NCI-H446 (cell line): ENCODE measurements at regions not wholly inside any gene's neighbourhood (a gene's known extent, or its start where the extent isn't known, plus 50 kb on each side); places are given as distances from the start of the nearest gene placed in this dataset.
"Not testable (repeated sequence)": the region's sequence is repeated elsewhere in the genome, so short reads cannot be mapped to it uniquely, and the experiment has no call there.

Experiments used
- DNase-seq, 2 experiments: peaks; one replicate each; lab custom pipeline; 2025; lab: John Stamatoyannopoulos, UW

DNA sequence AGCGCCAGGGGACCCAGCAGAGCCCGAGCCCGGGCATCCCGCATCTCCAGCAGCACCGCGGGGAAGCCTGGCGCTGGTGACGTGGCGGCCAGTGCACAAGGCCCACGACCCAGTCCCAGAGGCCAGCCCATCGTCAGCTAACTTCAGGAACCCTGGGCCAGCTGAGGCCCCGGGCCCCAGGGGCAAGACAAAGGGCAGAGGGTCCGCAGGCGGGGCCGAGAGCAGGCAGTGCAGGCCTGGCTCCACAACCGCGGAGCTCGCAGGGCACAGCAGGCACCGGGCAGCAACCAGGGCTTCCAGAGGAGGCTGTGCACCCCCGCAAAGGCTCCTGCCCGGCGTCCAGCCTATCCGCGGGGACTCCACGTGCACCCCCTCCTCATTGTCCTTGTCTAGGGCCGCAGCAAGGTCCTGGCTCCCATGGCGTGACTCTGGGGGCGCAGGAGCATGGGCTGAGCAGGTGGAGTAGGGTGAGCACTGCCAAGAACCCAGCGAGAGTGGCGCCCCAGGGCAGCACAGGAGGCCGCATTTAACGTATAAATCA, 352.5 kb downstream of the KCNJ18 start:
- not testable (repeated sequence) for DNase-seq

DNA sequence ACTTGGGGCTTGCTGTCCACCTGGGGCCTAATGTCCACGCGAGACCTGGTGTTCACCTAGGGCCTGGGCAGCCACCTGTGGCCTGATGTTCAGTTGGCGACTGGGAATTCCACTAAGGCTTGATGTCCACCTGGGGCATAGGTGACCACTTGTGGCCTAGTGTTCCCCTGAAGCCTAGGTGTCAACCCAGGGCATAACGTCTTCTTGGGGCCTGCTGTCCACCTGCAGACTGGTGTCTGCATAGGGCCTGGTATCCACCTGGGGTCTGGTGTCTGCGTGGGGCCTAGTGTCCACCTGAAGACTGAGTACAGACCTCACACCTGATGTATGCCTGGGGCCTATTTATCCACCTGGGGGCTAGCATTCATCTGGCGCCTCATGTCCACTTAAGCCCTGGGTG, 355.2 kb downstream of the KCNJ18 start:
- DNase-seq, result not testable (repeated sequence)

DNA sequence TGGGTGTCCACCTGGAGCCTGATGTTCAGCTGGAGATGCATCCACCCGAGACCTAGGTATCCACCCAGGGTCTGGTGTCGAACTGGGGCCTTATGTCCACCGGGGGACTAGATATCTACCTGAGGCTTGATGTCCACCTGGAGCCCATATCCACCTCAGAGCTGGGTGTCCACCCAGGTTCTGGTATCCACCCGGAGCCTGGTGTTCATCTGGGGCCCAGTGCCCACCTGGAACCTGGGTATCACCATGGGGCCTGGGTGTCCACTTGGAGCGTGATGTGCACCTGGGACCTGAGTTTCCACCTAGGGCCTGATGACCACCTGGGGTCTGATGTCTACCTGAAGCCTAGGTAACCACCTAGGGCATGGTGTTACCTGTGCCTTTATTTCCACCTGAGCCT, 355.9 kb downstream of the KCNJ18 start:
- not testable (repeated sequence) for DNase-seq

DNA sequence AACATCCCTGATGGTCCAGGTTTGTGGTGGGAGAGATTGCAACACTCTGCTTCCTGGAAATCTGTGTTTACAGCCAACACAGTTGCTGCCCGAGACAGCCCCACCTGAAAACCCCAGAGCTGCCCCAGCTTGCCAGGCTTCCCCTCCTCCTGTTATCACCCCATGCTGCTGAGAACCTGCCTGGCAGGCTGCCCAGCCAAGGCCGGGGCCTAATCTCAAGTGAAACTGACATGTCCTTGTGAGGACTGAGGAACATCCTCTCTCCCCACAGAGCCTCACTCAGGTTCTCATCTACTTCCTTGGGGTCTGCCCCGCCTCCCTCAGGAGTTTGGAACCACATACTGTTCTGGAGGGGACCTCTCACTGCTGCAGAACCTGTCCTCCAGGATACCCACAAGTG, 358.4 kb downstream of the KCNJ18 start:
- not testable (repeated sequence) for DNase-seq

DNA sequence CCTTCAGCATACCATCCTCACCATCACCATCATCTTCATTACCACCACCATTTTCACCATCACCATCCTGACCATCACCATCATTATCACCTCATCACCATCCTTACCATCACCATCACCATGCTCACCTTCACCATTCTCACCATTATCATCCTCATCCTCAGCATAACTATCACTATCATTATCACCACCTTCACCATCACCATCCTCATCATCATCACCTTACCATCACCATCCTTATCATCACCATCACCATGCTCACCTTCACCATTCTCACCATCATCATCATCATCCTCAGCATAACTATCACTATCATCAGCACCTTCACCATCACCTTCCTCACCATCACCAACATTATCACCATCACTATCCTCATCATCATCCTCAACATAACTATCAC, 360.4 kb downstream of the KCNJ18 start:
- not testable (repeated sequence) for DNase-seq

DNA sequence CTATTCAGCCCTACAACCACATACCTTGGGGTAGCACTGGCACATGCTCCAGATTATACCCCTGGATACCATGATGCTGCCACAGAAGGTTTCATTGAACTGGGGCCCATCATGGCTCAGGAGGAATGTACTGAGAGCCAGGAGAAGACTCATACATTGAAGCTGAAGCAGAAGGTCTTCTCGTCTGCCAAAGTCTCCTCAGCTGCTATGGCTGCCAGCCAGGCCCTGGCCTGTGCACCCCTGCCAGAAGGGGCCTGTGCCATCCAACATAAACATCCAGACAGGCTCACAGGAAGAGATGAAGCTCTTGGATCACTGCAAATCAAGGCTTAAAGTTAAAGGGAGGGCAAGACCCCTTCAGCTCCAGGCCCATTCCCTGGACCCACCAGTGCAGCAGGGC, 364.2 kb downstream of the KCNJ18 start:
- peak in 1 of 2 experiments; percentile 62 for DNase-seq

DNA sequence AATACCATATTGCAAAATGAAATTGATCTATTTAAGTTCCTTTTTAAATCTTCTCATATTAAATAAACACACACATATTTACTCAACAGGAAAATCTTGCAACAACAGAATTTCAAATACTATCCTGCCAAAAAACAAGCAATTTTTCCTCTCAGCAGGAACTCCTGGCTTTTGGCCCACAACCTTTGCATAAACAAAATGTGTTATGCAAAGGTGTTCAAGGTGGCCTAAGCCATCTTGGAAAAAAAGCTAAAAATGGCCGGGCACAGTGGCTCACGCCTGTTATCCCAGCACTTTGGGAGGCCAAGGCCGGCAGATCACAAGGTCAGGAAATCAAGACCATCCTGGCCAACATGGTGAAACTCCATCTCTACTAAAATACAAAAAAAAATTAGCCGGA, 383.6 kb downstream of the KCNJ18 start:
- DNase-seq, result not testable (repeated sequence)

DNA sequence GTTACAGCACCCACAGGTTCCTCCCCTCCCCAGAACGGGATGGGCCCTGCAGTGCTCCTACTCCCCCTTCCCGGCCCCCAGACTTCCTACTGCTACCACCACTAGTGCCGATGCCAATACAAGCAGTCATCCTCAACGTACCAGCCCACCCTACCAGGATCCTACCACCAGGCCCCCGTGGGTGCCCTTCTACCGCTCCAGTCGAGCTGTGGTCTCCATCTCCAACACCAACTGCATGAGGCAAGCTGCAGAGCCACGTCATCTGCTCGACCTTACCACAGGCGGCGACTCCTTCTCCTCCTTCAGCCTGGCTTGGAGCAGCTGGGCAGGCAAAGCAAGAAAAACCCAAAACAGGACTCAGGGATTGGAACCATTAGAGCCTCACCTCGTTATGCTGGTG, 396.3 kb downstream of the KCNJ18 start:
- DNase-seq, result not testable (repeated sequence)

DNA sequence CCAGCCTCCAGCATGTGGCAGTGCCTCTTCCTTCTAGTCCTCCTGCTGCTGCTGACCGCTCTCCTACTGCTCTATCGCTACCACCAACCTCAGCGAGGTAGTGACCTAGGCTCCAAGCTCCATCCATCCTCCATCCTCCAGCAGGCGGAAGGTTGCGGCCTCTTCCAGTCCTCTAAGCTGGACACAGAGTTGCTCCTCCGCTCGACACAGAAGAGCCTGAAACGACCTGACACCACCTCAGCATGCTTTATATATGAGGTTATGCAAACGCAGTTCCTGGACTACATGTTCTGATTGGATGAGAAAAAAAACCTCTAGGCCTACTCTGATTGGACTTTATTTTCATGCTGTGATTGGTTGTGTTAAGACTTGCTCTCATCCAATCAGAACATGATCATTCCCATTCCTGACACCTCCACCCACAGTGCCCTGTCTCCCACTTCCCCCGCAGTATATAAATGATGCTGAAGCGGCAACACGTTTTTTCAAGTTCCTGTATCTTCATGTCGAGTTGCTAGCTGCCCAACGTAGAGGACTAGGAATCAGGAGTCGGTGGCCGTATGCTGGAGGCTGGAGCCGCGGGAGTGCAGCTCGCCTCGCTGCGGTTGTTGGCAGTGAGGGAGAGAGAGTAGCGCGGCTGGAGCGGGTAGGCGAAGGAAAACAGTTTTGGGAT, 398.1 kb downstream of the KCNJ18 start:
- DNase-seq, result no peak

DNA sequence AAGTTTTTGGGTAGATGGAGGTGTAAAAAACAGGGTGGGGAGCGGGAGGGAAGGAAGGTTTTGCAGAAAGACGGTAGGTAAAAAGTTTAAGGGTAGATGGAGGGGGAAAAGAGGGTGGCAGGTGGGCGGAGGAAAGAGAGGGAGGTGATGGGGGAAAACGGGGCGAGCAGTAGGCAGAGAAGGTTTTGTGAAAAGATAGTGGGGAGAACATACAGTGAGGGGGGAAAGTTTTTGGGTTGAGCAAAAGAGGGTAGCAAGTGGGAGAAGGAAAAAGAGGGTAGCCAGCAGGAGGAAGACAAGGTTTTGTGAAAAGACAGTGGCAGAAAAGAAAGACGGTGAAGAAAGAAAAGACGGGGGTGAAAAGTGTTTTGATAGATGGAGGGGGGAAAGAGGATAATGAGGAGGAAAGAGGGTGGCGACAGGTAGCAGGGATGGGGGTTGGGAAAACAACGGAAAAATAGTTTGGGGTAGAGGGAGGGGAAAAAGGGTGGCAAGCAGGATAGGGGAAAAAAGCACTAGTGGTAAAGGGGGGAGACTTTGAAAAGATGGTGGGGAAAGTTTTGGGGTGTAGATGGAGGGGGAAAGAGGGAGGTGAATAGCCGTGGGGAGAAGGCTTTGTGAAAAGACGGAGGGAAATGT, 398.8 kb downstream of the KCNJ18 start:
- not testable (repeated sequence) for DNase-seq

DNA sequence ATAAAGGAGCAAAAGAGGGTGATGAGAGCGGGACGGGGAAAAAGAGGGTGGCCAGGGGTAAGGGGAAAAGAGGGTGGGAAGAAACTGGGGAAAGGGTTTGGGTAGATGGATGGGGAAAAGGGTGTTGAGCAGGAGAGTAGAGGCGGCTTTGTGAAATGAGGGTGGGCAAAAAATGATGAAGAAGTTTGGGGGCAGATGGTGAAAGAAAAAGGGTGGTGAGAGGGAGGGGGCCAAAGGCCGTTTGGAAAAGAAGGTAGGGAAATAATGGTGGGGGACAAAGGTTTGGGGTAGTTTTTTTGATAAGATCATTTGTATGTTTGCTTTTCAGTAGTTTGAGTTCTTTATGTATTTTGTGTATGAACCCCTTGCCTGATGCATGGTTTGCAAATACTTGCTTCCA, 399.5 kb downstream of the KCNJ18 start:
- DNase-seq, result not testable (repeated sequence)

DNA sequence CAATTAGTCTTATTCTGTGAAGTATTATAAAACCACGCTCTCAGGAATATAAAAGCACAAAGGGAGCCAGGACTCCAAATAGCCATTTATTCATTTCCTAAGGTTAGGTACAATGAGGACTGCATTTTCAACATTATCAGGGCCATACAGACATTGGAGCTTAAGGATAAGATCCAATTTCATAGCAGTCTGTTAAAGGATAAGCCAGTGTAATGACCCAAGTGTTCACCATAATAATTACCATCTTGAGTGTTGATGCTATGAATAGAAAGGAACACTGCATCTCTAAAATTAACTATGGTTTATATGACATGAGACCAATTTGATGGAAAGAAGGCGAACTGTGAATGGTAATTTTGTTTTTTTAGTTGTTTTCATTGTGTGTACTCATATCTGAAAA, 403.1 kb downstream of the KCNJ18 start:
- DNase-seq, result not testable (repeated sequence)

DNA sequence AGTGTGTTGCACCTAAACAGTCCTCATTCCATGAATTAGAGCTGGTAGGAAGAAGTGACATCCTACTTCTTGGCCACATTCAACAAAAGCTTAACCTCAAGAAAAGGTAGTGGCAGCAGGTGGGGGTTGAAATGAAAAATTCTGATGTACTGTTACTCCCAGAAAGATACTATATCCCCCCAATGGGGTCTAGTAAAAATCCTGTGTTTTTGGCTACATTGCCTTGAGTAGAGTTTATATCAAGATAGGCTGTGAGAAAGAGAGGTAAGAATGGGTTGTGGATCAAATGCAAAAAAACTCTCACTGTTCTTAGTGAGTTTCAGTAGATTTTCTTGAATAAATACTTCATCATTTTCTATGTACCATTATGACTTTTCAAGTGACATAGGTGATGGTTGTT, 407.3 kb downstream of the KCNJ18 start:
- not testable (repeated sequence) for DNase-seq

DNA sequence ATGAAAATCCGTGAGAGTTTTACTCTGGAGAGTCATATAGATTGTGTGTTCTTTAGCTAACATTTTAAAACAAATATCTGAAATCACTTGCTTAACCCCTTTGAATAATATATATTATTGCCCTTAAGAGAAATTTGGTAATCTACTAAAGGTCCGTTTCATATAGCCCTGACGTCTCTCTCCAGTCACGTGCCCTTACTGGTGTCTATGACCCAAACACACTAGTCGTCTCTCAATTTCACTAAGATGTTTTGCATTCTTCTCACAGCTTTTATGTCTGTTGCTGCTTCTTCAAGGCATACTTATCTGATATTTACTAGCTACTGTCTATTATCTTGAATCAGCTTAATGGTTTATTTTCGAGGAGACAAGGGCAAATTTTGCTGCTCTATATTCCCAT, 409.9 kb downstream of the KCNJ18 start:
- DNase-seq, result no peak

DNA sequence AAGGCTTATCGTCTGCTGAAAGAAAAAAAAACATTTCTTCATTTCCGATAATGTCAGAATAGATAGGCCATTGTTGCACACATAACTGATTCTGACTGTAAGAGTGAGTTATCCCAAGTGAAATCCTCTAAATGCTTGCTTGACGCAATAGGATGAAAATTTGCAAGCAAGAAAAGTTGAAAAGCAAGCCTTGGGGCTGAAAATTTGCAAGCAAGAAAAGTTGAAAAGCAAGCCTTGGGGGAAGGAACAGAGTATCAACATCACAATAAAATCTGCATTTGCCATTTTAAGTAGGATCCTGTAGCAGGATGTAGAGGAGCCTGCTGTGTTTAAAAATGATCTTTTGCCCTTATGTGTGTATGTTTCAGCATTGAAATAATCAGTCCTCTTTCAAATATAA, 424.4 kb downstream of the KCNJ18 start:
- not testable (repeated sequence) for DNase-seq

DNA sequence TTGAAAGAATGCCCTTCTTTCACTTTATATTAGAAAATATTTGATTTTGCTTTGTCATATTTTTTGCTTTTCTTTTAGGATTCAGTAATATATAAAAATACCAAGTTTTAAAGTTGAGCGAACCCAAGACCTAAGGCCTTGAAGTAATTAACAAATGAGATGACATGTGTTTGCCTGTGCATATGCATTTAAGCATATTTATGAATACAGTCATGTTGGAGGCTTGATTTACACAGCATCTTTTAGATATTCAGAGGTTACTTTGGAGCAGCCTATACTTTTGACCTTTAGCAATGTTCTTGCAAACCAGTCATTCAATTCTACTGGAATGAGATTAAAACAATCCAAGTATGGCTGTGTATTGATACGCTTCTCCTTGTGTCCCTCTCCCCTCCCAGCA, 425.1 kb downstream of the KCNJ18 start:
- DNase-seq, result not testable (repeated sequence)

DNA sequence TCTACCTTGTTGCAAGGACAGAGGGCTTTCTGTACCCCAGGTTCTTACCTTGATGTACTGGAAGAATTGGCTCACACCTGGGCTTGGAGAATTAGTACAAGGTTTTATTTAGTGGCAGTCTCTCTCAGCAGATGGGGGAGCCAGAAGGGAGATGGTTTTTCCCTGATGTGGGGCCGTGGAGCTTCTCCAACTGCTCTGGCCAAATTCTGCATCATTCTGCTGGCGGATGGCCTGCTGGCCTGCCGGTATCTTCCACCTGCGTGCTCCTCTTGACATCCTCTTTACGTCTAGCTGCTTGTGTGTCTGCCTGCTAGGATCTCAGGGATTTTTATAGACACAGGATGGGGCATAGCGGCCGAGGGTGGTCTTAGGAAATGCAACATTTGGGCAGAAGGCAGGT, 426.7 kb downstream of the KCNJ18 start:
- DNase-seq, result not testable (repeated sequence)

DNA sequence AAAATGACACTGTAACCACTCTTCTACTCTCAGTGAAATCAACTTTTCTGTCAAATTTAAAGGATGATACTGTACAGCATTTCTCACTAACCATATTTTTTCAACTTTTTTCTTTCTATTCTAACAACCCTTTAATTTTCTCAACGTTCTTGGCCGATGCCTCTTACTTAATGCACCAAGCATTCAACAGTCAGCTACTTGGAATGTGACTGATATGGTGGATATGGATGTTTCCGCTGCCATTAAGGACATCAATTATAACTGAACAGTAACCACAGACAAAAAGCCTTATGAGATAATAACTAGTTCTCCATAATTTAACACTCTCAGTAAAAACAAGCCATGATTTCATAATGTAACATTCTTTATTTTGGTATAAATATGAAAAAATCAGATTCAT, 427.4 kb downstream of the KCNJ18 start:
- not testable (repeated sequence) for DNase-seq

DNA sequence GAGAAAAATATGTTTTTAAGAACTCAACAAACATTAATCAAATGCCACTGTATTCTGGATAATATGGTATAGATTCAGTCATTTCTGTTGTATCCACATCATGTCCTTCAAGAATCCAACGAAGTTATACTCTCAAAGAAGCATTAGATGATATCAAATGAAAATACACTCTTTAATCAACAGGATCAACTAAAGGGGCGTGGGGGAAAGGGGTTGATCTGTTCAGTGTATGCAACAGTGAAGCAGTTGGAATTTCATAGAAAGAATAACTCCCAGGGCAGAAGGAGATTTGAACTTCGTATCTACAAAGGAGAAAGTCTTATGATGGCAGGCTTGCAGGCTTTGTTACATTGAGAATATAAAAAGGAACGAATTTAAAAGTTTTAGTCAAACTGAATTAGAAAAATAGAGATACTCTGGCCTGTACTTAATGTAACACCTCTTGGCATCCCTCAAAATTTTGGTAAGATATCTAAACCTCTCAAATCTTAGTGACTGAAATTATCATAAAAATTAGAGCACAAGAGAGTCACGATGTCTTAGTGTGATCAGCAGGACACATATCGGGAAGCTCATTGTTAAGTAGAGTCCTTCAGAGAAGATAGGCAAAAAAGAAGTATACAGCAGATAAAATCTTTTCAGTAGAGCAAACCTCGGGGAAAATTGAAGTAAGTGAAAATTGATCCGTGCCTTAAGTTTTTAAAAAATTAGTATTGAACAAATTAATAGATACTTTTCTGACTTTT, 431.4 kb downstream of the KCNJ18 start:
- DNase-seq, result no peak

DNA sequence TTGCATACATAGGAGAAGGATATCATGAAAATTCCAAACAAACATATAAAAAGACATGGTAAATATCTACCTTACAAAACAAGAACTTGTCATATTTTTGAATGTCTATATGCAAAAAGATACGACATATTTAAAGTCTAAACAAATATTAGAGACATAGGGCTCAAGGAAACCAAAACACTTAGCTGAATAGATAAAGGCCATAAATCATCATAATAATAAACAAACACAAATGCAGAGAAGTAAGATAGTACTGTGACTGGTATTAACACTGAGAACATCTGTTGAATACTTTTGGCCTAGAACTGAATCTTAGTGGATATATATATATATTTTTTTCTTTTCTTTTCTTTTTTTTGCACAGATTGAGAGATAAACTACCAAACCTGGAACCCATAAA, 435.8 kb downstream of the KCNJ18 start:
- no peak for DNase-seq

DNA sequence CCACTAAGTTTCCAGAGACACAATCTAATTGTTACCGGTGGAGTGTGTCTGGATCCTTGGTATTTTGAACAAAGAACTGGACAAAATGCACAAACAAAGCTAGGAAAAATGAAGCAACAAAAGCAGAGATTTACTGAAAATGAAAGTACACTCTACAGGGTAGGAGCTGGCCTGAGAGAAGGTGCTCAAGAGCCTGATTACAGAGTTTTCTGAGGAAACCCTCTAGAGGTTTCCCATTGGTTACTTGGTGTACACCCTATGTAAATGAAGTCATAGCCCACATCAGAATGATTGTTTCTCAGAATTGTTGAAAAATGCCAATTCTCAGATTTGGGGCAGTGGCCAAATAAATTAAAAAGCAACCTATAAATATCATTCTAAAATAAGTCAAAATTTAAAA, 436.4 kb downstream of the KCNJ18 start:
- DNase-seq, result no peak

DNA sequence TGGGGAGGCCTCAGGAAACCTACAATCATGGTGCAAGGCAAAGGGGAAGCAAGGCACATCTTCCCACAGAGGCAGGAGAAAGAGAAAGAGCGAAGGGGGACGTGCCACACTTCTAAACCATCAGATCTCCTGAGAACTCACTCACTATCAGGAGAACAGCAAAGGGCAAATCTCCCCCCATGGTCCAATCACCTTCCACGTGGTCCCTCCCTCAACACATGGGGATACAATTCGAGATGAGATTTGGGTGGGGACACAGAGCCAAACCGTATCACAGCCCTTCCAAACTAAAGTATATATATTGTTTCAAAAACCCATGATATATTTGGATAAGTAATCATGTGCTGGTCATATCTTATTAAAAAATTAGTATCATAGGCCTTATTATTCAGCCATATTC, 437.6 kb downstream of the KCNJ18 start:
- not testable (repeated sequence) for DNase-seq

DNA sequence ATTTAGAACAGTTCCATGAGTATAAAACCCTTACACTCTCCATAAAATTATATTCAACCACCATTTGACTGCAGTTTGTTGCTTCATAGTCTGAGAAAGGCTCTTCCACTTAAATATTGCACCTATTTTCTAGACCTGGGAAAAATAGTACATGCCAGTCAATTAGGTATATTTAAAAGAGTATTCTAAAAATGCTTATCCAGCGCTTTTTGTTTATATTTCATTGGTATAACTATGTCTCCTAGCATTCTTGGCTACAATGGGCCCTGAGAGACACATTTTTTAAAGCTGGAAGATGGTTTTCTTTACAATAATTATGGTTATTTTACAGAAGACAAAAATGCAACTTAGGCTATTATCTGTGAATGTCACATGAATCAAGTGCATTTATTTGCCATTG, 439.4 kb downstream of the KCNJ18 start:
- no peak for DNase-seq
